ENCODE measurements at regions not wholly inside any gene's neighbourhood (a gene's known extent, or its start where the extent isn't known, plus 50 kb on each side); places are given as distances from the start of the nearest gene placed in this dataset.

GRCh38 chr2:148582679-148583511 lies 61.7 kb upstream of the EPC2 start:
- H3K4me3 Mint-ChIP-seq (ENCODE audit: unreplicated experiment), result no peak overlapping the region
- no peak for TF ChIP-seq CTCF (IDR thresholded peaks at IDR 0.05; ENCODE audit: insufficient read depth in 1 of 2, low read depth in 1 of 2, low read length in 1 of 2, severe bottlenecking in 1 of 2, unreplicated experiment in 1 of 2)
- H3K27ac Mint-ChIP-seq (ENCODE audit: unreplicated experiment), result no peak overlapping the region
- H3K9me3 Mint-ChIP-seq (ENCODE audit: unreplicated experiment), result no peaks in the 10 kb centered on the region
- BruUV-seq (replicated peaks), result no TSS peak
- no peaks in the 10 kb centered on the region for H3K9me3 ChIP-seq
- no peak overlapping the region for H3K4me3 ChIP-seq (ENCODE audit: low read depth, low read length)
- H3K27me3 Mint-ChIP-seq (ENCODE audit: insufficient read depth, unreplicated experiment), result peaks cover 9% of the 10 kb centered on the region
- H3K4me1 Mint-ChIP-seq (ENCODE audit: low read depth, unreplicated experiment), result no peaks in the 10 kb centered on the region
- DNase-seq, result no peak
- H3K27me3 ChIP-seq (replicated peaks; ENCODE audit: control insufficient read depth, insufficient read depth, low read length), result no peaks in the 10 kb centered on the region
- no peaks in the 10 kb centered on the region for H3K36me3 ChIP-seq (ENCODE audit: control insufficient read depth, insufficient read depth, low read length)
- intact Hi-C loops (cut with micrococcal nuclease; ENCODE audit: unreplicated experiment), result no loop called here
- H3K4me1 ChIP-seq, result no peaks in the 10 kb centered on the region
- H3K36me3 Mint-ChIP-seq (ENCODE audit: insufficient read depth, unreplicated experiment), result no peaks in the 10 kb centered on the region
- POLR2A ChIA-PET, result no interaction called here
- CTCF ChIA-PET, result no interaction called here

GRCh38 chr2:148585696-148586095 lies 58.9 kb upstream of the EPC2 start:
- POLR2A ChIA-PET, result no interaction called here
- CTCF ChIA-PET, result no interaction called here
- Mint-ChIP-seq H3K4me1 (ENCODE audit: low read depth, unreplicated experiment) (no peaks in the 10 kb centered on the region), H3K36me3 (ENCODE audit: insufficient read depth, unreplicated experiment) (no peaks in the 10 kb centered on the region), H3K27ac (ENCODE audit: unreplicated experiment) (no peak overlapping the region), H3K4me3 (ENCODE audit: unreplicated experiment) (no peak overlapping the region), H3K9me3 (ENCODE audit: unreplicated experiment) (no peaks in the 10 kb centered on the region), H3K27me3 (ENCODE audit: insufficient read depth, unreplicated experiment) (peaks cover 6% of the 10 kb centered on the region)
- no peaks in the 10 kb centered on the region for H3K27me3 ChIP-seq (replicated peaks; ENCODE audit: control insufficient read depth, insufficient read depth, low read length)
- no peaks in the 10 kb centered on the region for H3K36me3 ChIP-seq (ENCODE audit: control insufficient read depth, insufficient read depth, low read length)
- intact Hi-C loops (cut with micrococcal nuclease; ENCODE audit: unreplicated experiment), result no loop called here
- no TSS peak for BruUV-seq (replicated peaks)
- H3K9me3 ChIP-seq, result no peaks in the 10 kb centered on the region
- H3K4me1 ChIP-seq, result no peaks in the 10 kb centered on the region
- no peak for TF ChIP-seq CTCF (IDR thresholded peaks at IDR 0.05; ENCODE audit: insufficient read depth in 1 of 2, low read depth in 1 of 2, low read length in 1 of 2, severe bottlenecking in 1 of 2, unreplicated experiment in 1 of 2)
- H3K4me3 ChIP-seq (ENCODE audit: low read depth, low read length), result no peak overlapping the region
- no peak for DNase-seq

GRCh38 chr2:148586522-148587128 lies 57.9 kb upstream of the EPC2 start:
- H3K4me3 Mint-ChIP-seq (ENCODE audit: unreplicated experiment), result no peak overlapping the region
- H3K36me3 Mint-ChIP-seq (ENCODE audit: insufficient read depth, unreplicated experiment), result no peaks in the 10 kb centered on the region
- no peak overlapping the region for H3K27ac Mint-ChIP-seq (ENCODE audit: unreplicated experiment)
- Histone ChIP-seq H3K27me3 (replicated peaks; ENCODE audit: control insufficient read depth, insufficient read depth, low read length) (no peaks in the 10 kb centered on the region), H3K36me3 (ENCODE audit: control insufficient read depth, insufficient read depth, low read length) (no peaks in the 10 kb centered on the region), H3K4me3 (ENCODE audit: low read depth, low read length) (no peak overlapping the region), H3K9me3 (no peaks in the 10 kb centered on the region), H3K4me1 (no peaks in the 10 kb centered on the region)
- TF ChIP-seq CTCF (IDR thresholded peaks at IDR 0.05; ENCODE audit: insufficient read depth in 1 of 2, low read depth in 1 of 2, low read length in 1 of 2, severe bottlenecking in 1 of 2, unreplicated experiment in 1 of 2), result no peak
- no TSS peak for BruUV-seq (replicated peaks)
- intact Hi-C loops (cut with micrococcal nuclease; ENCODE audit: unreplicated experiment), result no loop called here
- no peak for DNase-seq
- POLR2A ChIA-PET, result no interaction called here
- CTCF ChIA-PET, result no interaction called here
- H3K4me1 Mint-ChIP-seq (ENCODE audit: low read depth, unreplicated experiment), result no peaks in the 10 kb centered on the region
- H3K9me3 Mint-ChIP-seq (ENCODE audit: unreplicated experiment), result no peaks in the 10 kb centered on the region
- H3K27me3 Mint-ChIP-seq (ENCODE audit: insufficient read depth, unreplicated experiment), result peaks cover 6% of the 10 kb centered on the region
